D341Med (cell line): ENCODE measurements at regions not wholly inside any gene's neighbourhood (a gene's known extent, or its start where the extent isn't known, plus 50 kb on each side); places are given as distances from the start of the nearest gene placed in this dataset.
A peak's percentile ranks its signal among the peaks of the same experiment; 100 is the strongest.
"Not testable (repeated sequence)": the region's sequence is repeated elsewhere in the genome, so short reads cannot be mapped to it uniquely, and the experiment has no call there.

Experiments used
- DNase-seq: peaks from one replicate; pipeline ENCODE4 v3.0.0; 2012; ENCODE audit warnings: low spot score

- DNase-seq: peak; percentile 33
These were observed 354.6 kb upstream of the SETBP1 start for GRCh38 chr18:44325903-44326635.

GRCh38 chr18:44331656-44332570 lies 348.8 kb upstream of the SETBP1 start:
- no peak for DNase-seq

- no peak for DNase-seq
These were observed 338.9 kb upstream of the SETBP1 start for GRCh38 chr18:44341759-44342158.

- DNase-seq: no peak
These were observed 338.5 kb upstream of the SETBP1 start for GRCh38 chr18:44342162-44342561.

GRCh38 chr18:44342946-44343345 lies 337.7 kb upstream of the SETBP1 start:
- no peak for DNase-seq

GRCh38 chr18:44343570-44343969 lies 337.1 kb upstream of the SETBP1 start:
- DNase-seq: no peak

GRCh38 chr18:44356566-44357157 lies 324.0 kb upstream of the SETBP1 start:
- no peak for DNase-seq

GRCh38 chr18:44358402-44358801 lies 322.3 kb upstream of the SETBP1 start:
- DNase-seq: no peak

- not testable (repeated sequence) for DNase-seq
These were observed 320.9 kb upstream of the SETBP1 start for GRCh38 chr18:44359741-44360140.

- not testable (repeated sequence) for DNase-seq
These were observed 318.5 kb upstream of the SETBP1 start for GRCh38 chr18:44362213-44362612.

GRCh38 chr18:44370861-44371260 lies 309.8 kb upstream of the SETBP1 start:
- no peak for DNase-seq

GRCh38 chr18:44374966-44375365 lies 305.7 kb upstream of the SETBP1 start:
- no peak for DNase-seq

GRCh38 chr18:44386401-44386800 lies 294.3 kb upstream of the SETBP1 start:
- no peak for DNase-seq

- DNase-seq: no peak
These were observed 292.4 kb upstream of the SETBP1 start for GRCh38 chr18:44388329-44388728.

- DNase-seq: no peak
These were observed 287.8 kb upstream of the SETBP1 start for GRCh38 chr18:44392933-44393332.

- no peak for DNase-seq
These were observed 287.3 kb upstream of the SETBP1 start for GRCh38 chr18:44393406-44393805.

GRCh38 chr18:44396550-44396949 lies 284.1 kb upstream of the SETBP1 start:
- no peak for DNase-seq

GRCh38 chr18:44409071-44409470 lies 271.6 kb upstream of the SETBP1 start:
- no peak for DNase-seq

- no peak for DNase-seq
These were observed 271.2 kb upstream of the SETBP1 start for GRCh38 chr18:44409515-44409914.

- no peak for DNase-seq
These were observed 269.9 kb upstream of the SETBP1 start for GRCh38 chr18:44410740-44411139.

- no peak for DNase-seq
These were observed 269.3 kb upstream of the SETBP1 start for GRCh38 chr18:44411262-44411905.

GRCh38 chr18:44411976-44412375 lies 268.7 kb upstream of the SETBP1 start:
- DNase-seq: no peak
